SK-N-MC (cell line): ENCODE measurements at regions not wholly inside any gene's neighbourhood (a gene's known extent, or its start where the extent isn't known, plus 50 kb on each side); places are given as distances from the start of the nearest gene placed in this dataset.

Experiments
- DNase-seq: peaks from one replicate; pipeline ENCODE4 v3.0.0-alpha.2; 2011; ENCODE audit warnings: low read depth, low spot score
- H3K27ac ChIP-seq: fragments of 200-600 bp; sonication (generic); 2 replicates; pipeline ENCODE4 v1.5.1; 2016; ENCODE audit warnings: mixed run types
- H3K36me3 ChIP-seq: fragments of 200-600 bp; sonication (generic); 2 replicates; pipeline ENCODE4 v1.6.1; 2017; ENCODE audit warnings: antibody characterized with exemption, low read length, mixed read lengths; ENCODE audit not compliant: insufficient read depth
- H3K4me3 ChIP-seq: fragments of 200-600 bp; sonication (generic); 2 replicates; pipeline ENCODE4 v1.5.1; 2016
- H3K9ac ChIP-seq: fragments of 200-600 bp; sonication (generic); 2 replicates; pipeline ENCODE4 v1.8.0; 2017; ENCODE audit warnings: mixed run types, mixed read lengths; ENCODE audit not compliant: insufficient read length
- H3K9me3 ChIP-seq: fragments of 200-600 bp; sonication (generic); 2 replicates; pipeline ENCODE4 v1.6.1; 2017; ENCODE audit warnings: low read depth, mild to moderate bottlenecking, antibody characterized with exemption, low read length, moderate library complexity, mixed read lengths
- EZH2 ChIP-seq: fragments of 200-600 bp; sonication (generic); IDR thresholded peaks from one replicate; pipeline ENCODE4 v1.6.1; 2017; ENCODE audit warnings: antibody characterized with exemption
- FOXP2 ChIP-seq: optimal IDR thresholded peaks from 2 replicates; pipeline ENCODE3; 2011; ENCODE audit warnings: mild to moderate bottlenecking, moderate library complexity; ENCODE audit not compliant: insufficient read depth; ENCODE audit errors: extremely low read length, control extremely low read depth
- POLR2AphosphoS5 ChIP-seq: IDR thresholded peaks from 2 replicates; pipeline ENCODE4 v1.6.1; 2012; ENCODE audit warnings: mild to moderate bottlenecking, low read depth, low read length, borderline replicate concordance

DNA sequence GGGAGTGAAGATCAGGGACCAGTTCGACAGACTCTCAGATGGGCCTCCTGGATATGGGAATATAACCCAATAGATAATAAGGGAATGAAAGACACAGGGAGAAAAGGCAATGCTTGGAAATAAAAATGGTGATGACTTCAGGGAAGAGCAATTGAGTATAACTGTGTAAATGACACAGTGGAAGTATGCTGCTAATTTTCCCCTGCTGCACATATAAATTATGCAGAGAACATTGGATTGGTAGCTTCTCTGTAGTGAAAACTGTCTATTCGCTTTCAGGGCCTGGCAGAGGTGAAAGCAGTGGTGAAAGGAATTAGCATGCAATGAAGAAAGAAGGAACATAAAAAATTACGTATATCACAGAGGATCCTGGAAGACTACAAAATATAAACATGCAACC lies 398.2 kb upstream of the CDH2 start:
- TF ChIP-seq FOXP2 (no peak), POLR2AphosphoS5 (no peak), EZH2 (no peak)
- H3K4me3 ChIP-seq, result no peak overlapping the region
- no peak overlapping the region for H3K9ac ChIP-seq
- no peaks in the 10 kb centered on the region for H3K9me3 ChIP-seq
- no peak overlapping the region for H3K27ac ChIP-seq
- H3K36me3 ChIP-seq, result no peaks in the 10 kb centered on the region
- no peak for DNase-seq

DNA sequence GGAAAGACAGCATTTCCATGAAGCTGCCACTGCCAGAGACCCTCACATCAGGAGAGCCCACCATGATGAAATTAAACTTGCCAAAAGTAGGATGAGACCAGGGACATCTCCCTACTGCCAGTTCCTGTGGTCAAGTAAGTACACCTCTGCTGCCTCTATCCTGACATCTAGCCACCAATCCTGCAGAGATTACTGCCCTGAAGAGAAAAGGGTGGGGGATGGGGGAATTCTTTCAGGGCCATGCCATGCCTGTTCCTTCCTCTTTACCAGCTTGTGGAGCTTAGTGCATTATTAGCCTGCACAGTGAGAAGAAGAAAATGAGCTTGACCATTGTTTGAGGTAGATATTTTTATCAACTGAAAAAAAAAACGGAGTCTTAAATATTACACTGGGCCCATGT lies 397.2 kb upstream of the CDH2 start:
- TF ChIP-seq EZH2 (no peak), POLR2AphosphoS5 (no peak), FOXP2 (no peak)
- no peak overlapping the region for H3K4me3 ChIP-seq
- no peaks in the 10 kb centered on the region for H3K36me3 ChIP-seq
- H3K9ac ChIP-seq, result no peak overlapping the region
- no peak for DNase-seq
- H3K9me3 ChIP-seq, result no peaks in the 10 kb centered on the region
- H3K27ac ChIP-seq, result no peak overlapping the region

DNA sequence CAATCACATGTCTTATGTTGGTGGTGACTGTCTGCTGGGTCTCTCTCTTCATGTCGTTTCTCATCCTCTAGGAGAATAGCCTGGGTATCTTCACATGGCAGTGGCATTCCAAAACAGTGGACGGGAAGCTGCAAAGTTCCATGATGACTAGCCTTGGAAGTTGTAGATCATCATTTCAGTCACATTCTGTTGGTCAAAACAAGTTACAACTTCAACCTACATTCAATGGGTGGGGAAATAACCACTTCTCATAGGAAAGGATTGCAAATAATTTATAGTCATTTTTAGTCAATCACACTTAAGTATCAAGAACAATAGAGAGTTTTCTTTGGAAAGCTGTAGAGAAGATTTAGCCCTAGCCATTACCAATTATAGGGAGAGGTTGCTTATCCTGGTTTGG lies 395.0 kb upstream of the CDH2 start:
- H3K9me3 ChIP-seq, result no peaks in the 10 kb centered on the region
- no peak overlapping the region for H3K9ac ChIP-seq
- no peak for DNase-seq
- TF ChIP-seq POLR2AphosphoS5 (no peak), FOXP2 (no peak), EZH2 (no peak)
- no peak overlapping the region for H3K27ac ChIP-seq
- no peak overlapping the region for H3K4me3 ChIP-seq
- no peaks in the 10 kb centered on the region for H3K36me3 ChIP-seq

DNA sequence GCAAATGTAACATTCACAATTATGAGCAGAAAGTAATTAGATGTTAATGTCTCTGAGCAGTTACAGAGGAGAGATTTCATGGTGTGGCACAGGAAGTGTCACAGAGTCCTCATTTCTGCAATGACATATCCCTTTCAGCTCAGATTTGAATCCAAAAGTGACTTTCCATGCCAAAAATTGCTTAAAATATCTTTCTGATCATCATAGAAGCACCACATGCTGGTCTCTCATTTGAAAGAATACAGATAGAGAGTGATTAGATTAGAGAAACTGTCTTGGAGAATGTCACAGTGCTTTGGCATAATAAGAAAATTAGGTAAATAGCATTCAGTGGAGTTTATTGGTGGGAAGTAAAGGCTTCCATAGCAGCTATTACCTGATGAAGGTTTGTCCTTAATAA lies 383.4 kb upstream of the CDH2 start:
- Histone ChIP-seq H3K4me3 (no peak overlapping the region), H3K36me3 (no peaks in the 10 kb centered on the region), H3K27ac (no peak overlapping the region), H3K9me3 (no peaks in the 10 kb centered on the region), H3K9ac (no peak overlapping the region)
- TF ChIP-seq EZH2, result no peak
- no peak for TF ChIP-seq FOXP2
- TF ChIP-seq POLR2AphosphoS5, result no peak
- DNase-seq, result no peak

DNA sequence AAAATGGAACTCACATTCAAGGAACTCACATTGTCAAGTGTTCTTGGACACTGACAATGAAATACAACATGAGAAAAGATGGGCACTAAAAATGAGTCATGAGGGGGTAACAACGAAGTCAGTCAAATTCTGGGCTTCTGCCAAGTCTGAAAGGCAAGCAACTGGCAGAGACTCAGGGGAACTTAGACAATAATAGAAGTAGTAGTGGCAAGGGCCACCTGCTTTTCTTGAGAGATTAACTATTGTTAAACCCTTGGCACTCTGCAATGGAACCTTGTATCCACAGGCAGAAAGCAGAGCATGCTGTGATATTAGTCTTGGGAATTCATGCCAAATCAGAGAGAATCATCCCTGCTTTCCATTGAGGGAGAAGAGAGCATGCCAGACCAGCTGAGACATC lies 382.6 kb upstream of the CDH2 start:
- no peak for DNase-seq
- Histone ChIP-seq H3K36me3 (no peaks in the 10 kb centered on the region), H3K9me3 (no peaks in the 10 kb centered on the region), H3K27ac (no peak overlapping the region), H3K9ac (no peak overlapping the region), H3K4me3 (no peak overlapping the region)
- TF ChIP-seq EZH2, result no peak
- no peak for TF ChIP-seq FOXP2
- TF ChIP-seq POLR2AphosphoS5, result no peak

DNA sequence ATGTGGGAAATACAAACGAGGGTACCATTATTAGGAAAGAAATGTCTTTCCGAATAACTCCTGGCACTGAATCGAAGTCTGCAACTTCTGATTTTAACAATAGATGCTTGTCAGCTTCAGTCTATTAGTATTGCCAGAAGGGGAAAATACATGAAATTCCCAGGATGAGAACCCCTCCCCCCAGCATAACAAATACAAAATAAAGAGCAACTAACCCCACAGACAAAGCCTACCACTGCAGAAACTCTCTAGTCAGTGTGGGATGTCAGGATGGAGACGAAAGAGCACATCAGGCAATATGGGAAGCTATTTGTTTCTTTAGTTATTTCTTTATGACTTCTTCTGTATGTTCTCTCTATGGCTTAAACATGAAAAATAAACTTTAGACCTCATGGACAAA lies 365.0 kb upstream of the CDH2 start:
- Histone ChIP-seq H3K9me3 (no peaks in the 10 kb centered on the region), H3K27ac (no peak overlapping the region), H3K36me3 (no peaks in the 10 kb centered on the region), H3K9ac (no peak overlapping the region), H3K4me3 (no peak overlapping the region)
- TF ChIP-seq FOXP2, result no peak
- TF ChIP-seq EZH2, result no peak
- no peak for TF ChIP-seq POLR2AphosphoS5
- no peak for DNase-seq

DNA sequence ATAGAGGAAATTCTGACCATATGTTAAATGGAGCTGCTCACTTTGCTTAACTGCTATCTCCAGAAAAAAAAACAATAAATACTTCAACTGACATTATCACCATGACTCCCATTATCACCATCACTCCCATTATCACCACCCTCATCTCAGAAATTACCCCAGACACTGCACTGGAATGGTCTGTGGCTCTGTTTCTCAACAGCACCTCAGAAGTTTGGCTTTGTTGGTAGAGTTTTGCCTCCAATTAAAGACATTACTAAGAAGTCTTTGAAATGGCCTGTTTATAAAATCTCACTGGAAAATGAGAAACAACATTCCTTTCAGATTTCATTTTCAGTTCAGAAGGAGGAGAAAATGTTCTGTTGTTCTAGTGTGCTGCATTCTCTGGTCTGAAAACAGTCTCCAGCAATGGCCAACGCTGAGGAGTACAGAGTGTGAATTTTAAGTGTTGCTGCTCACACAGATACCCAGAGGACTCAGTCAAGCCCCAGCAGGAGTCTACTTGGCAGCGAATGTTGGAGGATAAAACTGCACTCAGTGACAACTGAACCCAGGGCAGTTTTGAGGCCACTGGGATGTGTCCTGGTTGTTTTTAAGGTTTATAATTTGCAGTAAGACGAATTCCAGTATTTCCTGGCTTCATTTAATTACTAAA lies 364.5 kb upstream of the CDH2 start:
- TF ChIP-seq FOXP2 (no peak), EZH2 (no peak), POLR2AphosphoS5 (no peak)
- no peak for DNase-seq
- Histone ChIP-seq H3K36me3 (no peaks in the 10 kb centered on the region), H3K9ac (no peak overlapping the region), H3K4me3 (no peak overlapping the region), H3K27ac (no peak overlapping the region), H3K9me3 (no peaks in the 10 kb centered on the region)

DNA sequence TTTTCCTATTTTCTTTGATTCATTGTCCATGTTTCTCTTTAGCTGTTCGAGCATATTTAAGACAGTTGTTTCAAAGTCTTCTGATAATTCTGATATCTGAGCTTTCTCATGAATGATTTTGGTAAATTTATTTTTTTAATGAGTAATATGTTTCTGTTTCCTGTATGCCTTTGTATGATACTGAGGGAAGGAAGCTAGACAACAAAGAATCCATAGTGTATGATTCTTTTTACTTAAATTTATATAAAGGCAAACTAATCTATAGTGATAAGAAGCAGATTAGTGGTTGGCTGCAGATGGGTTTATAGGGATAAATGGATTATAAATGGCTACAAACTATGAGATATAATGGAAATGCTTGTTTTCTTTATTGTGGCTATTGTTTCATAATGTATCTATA lies 352.7 kb upstream of the CDH2 start:
- TF ChIP-seq EZH2, result no peak
- Histone ChIP-seq H3K9ac (no peak overlapping the region), H3K36me3 (no peaks in the 10 kb centered on the region), H3K4me3 (no peak overlapping the region), H3K27ac (no peak overlapping the region), H3K9me3 (no peaks in the 10 kb centered on the region)
- DNase-seq, result no peak

DNA sequence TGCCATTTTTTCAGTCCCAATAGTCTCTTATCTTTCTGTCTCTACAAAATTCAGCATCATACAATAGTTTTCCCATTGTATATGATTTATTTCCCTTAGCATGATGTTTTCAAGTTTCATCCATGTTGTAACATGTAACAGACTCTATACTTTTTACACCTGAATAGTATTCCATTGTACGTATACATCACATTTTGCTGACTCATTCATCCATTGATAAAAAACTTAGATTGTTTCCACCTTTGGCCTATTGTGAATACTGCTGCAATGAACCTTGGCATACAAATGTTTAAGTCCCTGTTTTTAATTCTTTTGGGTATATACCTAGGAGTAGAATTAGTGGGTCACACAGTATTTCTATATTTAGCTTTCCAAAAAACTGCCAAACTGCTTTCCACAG lies 349.3 kb upstream of the CDH2 start:
- H3K4me3 ChIP-seq, result no peak overlapping the region
- H3K9ac ChIP-seq, result no peak overlapping the region
- DNase-seq, result no peak
- no peak overlapping the region for H3K27ac ChIP-seq
- TF ChIP-seq FOXP2 (no peak), POLR2AphosphoS5 (no peak), EZH2 (no peak)
- no peaks in the 10 kb centered on the region for H3K36me3 ChIP-seq
- H3K9me3 ChIP-seq, result no peaks in the 10 kb centered on the region
